ENCODE measurements at regions not wholly inside any gene's neighbourhood (a gene's known extent, or its start where the extent isn't known, plus 50 kb on each side); places are given as distances from the start of the nearest gene placed in this dataset.

DNA sequence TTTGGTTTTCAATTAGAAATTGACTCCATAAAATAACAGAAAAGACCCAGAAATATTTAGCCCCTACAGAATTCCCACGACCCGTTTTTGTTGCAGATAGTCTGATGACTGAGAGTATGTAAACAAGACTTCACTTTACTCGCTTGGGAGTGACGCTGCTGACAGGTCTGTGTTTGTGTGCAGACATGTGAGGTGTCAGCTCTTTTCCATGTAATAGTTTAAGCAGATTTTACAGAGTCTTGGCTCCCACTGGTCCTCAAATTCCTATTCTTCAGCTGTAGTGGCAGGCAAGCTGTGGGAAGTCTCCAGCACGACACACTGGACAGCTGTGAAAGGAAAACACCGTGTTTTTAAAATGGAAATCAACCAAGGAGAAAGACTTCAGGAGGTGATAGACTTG, 455.7 kb downstream of the GABRG1 start:
- Mint-ChIP-seq H3K4me1 (no peaks in the 10 kb centered on the region), H3K36me3 (ENCODE audit: low read depth) (no peaks in the 10 kb centered on the region), H3K27me3 (no peaks in the 10 kb centered on the region), H3K27ac (no peak overlapping the region), H3K4me3 (no peak overlapping the region), H3K9me3 (peaks cover 8% of the 10 kb centered on the region)
- CTCF ChIA-PET = no interaction called here
- POLR2A ChIA-PET = no interaction called here
- TF ChIP-seq, protein P1, sequence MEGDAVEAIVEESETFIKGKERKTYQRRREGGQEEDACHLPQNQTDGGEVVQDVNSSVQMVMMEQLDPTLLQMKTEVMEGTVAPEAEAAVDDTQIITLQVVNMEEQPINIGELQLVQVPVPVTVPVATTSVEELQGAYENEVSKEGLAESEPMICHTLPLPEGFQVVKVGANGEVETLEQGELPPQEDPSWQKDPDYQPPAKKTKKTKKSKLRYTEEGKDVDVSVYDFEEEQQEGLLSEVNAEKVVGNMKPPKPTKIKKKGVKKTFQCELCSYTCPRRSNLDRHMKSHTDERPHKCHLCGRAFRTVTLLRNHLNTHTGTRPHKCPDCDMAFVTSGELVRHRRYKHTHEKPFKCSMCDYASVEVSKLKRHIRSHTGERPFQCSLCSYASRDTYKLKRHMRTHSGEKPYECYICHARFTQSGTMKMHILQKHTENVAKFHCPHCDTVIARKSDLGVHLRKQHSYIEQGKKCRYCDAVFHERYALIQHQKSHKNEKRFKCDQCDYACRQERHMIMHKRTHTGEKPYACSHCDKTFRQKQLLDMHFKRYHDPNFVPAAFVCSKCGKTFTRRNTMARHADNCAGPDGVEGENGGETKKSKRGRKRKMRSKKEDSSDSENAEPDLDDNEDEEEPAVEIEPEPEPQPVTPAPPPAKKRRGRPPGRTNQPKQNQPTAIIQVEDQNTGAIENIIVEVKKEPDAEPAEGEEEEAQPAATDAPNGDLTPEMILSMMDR (IDR thresholded peaks at IDR 0.05) = no peak
- DNase-seq (no peak), ATAC-seq (ENCODE audit: low read depth) (no peak)
- intact Hi-C loops (cut with micrococcal nuclease) = no loop called here

DNA sequence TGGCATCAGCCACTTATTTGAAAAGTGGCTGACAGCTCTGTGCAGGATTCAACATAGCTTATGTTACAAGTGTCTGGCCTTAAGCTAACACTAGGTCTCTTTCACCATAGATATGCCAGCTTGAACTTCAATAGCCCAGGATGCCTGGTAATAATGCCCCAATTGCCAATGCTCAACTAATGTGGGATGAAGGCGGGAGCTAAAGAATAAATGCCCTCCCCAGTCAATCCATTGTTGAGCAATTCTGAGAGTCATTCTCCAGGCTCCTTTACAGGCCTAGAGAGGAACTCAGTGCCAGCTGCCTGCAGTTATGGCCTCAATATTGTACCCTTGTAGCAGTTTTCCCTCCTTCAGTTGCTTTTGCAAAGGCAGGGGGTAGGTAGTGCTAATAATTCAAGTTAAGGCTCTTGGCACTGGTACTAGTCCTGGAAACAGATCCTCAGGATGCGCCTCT, 460.2 kb downstream of the GABRG1 start:
- POLR2A ChIA-PET = no interaction called here
- ATAC-seq (ENCODE audit: low read depth) = no peak
- CTCF ChIA-PET = no interaction called here
- no peak overlapping the region for H3K4me3 Mint-ChIP-seq
- no peaks in the 10 kb centered on the region for H3K4me1 Mint-ChIP-seq
- DNase-seq = no peak
- no peaks in the 10 kb centered on the region for H3K27me3 Mint-ChIP-seq
- TF ChIP-seq, protein P1 (IDR thresholded peaks at IDR 0.05) = no peak
- no peak overlapping the region for H3K27ac Mint-ChIP-seq
- intact Hi-C loops (cut with micrococcal nuclease) = no loop called here
- H3K9me3 Mint-ChIP-seq = peaks cover 3% of the 10 kb centered on the region
- H3K36me3 Mint-ChIP-seq (ENCODE audit: low read depth) = no peaks in the 10 kb centered on the region

DNA sequence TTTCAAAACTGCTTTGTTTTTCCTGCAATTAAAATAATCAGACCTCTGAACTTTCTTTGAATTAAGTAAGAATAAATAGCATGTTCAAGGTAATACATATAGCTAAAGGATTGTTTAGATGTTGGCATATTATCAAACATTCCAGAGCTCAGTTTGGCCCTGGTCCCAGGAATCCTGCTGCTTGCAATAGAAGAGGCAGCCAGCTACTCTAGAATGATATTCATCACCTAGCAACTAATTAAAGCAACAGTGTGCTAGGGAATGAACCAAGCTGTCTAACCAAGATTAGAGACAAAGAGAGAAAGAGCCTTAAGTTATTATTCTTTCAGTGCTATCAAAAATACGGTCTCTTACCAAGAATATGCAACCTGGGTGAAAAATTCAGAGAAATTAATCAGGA, 460.9 kb downstream of the GABRG1 start:
- DNase-seq = no peak
- H3K4me3 Mint-ChIP-seq = no peak overlapping the region

DNA sequence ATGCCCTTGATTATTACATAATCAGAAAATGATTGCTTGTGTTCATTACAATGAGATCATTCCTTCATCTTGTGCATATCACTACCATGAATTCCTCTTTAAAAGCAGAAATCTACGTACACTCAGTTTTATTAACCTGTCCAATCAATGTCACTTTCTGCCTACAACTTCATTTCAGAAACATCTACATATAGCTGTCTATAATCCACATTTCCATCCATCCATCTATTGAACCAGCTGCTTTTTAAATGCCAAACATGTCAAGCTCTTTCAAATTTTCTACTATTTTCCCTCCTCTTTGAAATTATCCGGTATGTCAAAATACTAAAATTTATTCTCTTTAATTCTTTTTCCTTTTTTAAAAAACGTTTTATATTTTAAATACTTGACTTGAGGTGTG, 462.0 kb downstream of the GABRG1 start:
- ChIA-PET CTCF (no interaction called here), POLR2A (no interaction called here)
- no peak for DNase-seq
- H3K9me3 Mint-ChIP-seq = peaks cover 3% of the 10 kb centered on the region
- H3K27ac Mint-ChIP-seq = no peak overlapping the region
- no peak overlapping the region for H3K4me3 Mint-ChIP-seq
- H3K36me3 Mint-ChIP-seq (ENCODE audit: low read depth) = no peaks in the 10 kb centered on the region
- H3K4me1 Mint-ChIP-seq = no peaks in the 10 kb centered on the region
- TF ChIP-seq, protein P1 (IDR thresholded peaks at IDR 0.05) = no peak
- ATAC-seq (ENCODE audit: low read depth) = no peak
- intact Hi-C loops (cut with micrococcal nuclease) = no loop called here
- no peaks in the 10 kb centered on the region for H3K27me3 Mint-ChIP-seq

More for the DNA sequence above, 460.9 kb downstream of the GABRG1 start:
- intact Hi-C loops (cut with micrococcal nuclease) = no loop called here
- Mint-ChIP-seq H3K27ac (no peak overlapping the region), H3K36me3 (ENCODE audit: low read depth) (no peaks in the 10 kb centered on the region), H3K9me3 (peaks cover 3% of the 10 kb centered on the region), H3K4me1 (no peaks in the 10 kb centered on the region), H3K27me3 (no peaks in the 10 kb centered on the region)
- TF ChIP-seq, protein P1 (IDR thresholded peaks at IDR 0.05) = no peak
- ChIA-PET CTCF (no interaction called here), POLR2A (no interaction called here)
- no peak for ATAC-seq (ENCODE audit: low read depth)

DNA sequence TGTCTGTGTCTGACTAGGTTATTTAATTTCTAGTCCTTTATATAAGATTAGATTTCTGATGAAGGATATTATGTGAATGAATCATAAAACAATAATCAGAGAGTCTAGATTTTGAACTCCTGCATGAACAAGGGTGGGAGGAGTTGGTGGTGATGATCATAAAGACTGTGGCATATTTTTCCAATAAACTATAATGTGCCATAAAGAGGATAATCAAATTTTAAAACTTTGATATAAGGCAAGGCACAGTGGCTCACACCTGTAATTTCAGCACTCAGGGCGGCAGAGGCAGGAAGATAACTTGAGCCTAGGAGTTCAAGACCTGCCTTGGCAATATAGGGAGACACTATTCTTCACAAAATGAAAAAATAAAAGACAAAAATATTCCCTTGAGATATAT, 473.3 kb downstream of the GABRG1 start:
- Mint-ChIP-seq H3K27ac (no peak overlapping the region), H3K9me3 (peaks cover 3% of the 10 kb centered on the region), H3K4me1 (no peaks in the 10 kb centered on the region), H3K4me3 (no peak overlapping the region), H3K27me3 (no peaks in the 10 kb centered on the region), H3K36me3 (ENCODE audit: low read depth) (no peaks in the 10 kb centered on the region)
- ATAC-seq (ENCODE audit: low read depth) = no peak
- CTCF ChIA-PET = no interaction called here
- POLR2A ChIA-PET = no interaction called here
- intact Hi-C loops (cut with micrococcal nuclease) = no loop called here
- TF ChIP-seq, protein P1 (IDR thresholded peaks at IDR 0.05) = no peak
- no peak for DNase-seq
